ENCODE measurements at regions not wholly inside any gene's neighbourhood (a gene's known extent, or its start where the extent isn't known, plus 50 kb on each side); places are given as distances from the start of the nearest gene placed in this dataset.

- TF ChIP-seq CTCF (IDR thresholded peaks at IDR 0.05; ENCODE audit: extremely low read depth in 1 of 2, insufficient read depth in 1 of 2, low read depth in 1 of 2, low read length in 2 of 2) = no peak
- no peak for TF ChIP-seq POLR2AphosphoS5 (IDR thresholded peaks at IDR 0.05; ENCODE audit: insufficient read depth, low read depth, low read length)
- no peak for TF ChIP-seq GATA2 (IDR thresholded peaks at IDR 0.05; ENCODE audit: insufficient read depth, insufficient read length, low read depth, low read length)
- no peak for TF ChIP-seq POLR2A (IDR thresholded peaks at IDR 0.05; ENCODE audit: low read depth, low read length)
- no peak for TF ChIP-seq FOS (IDR thresholded peaks at IDR 0.05; ENCODE audit: borderline replicate concordance, insufficient read depth, low read length)
- TF ChIP-seq EZH2 (IDR thresholded peaks at IDR 0.05; ENCODE audit: borderline replicate concordance, low read depth, low read length, severe bottlenecking) = no peak
- TF ChIP-seq JUN (IDR thresholded peaks at IDR 0.05; ENCODE audit: borderline replicate concordance, insufficient read depth, insufficient read length, low read depth) = no peak
- TF ChIP-seq MAX (IDR thresholded peaks at IDR 0.05; ENCODE audit: insufficient read depth, insufficient read length) = no peak
- TF ChIP-seq MYC (IDR thresholded peaks at IDR 0.05; ENCODE audit: low read depth, low read length) = no peak
Measured at GRCh38 chr20:57919049-57919448, 209.2 kb upstream of the PMEPA1 start.
